ENCODE measurements at regions not wholly inside any gene's neighbourhood (a gene's known extent, or its start where the extent isn't known, plus 50 kb on each side); places are given as distances from the start of the nearest gene placed in this dataset.

DNA sequence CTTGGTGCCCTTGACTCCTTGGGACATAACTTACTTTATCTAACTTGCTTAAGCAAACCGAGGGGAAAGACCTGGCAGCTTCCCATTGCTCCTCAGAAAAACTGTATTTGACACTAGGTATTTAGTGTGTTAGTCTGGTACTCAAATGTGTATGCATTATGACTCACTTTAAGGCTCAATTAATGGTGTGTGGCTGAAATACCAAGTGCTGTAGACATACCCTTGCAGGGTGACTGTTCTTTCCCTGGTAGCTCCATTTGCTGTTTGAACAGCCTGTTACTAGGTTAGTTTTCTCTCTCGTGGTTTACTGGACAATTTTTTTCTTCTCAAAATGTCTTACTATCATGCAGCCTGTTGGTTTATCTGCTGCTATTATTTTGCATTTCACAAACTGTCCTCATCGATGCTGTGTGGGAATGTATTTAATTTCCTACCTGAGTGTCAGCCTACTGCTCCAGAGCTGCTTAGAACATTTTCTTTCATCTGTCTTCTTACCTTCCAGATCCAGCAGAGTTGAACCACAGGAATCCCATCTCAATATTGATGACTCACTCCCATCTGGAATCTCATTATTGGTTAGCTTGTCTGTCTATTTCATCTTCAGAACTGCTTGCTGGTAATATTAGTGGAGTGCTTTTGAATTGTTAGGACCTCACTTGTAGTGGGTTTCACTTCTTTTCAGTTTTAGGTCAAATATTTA is 158.0 kb upstream of the FAT1 start:
- Histone ChIP-seq H3K9me3 (ENCODE audit: control insufficient read depth, insufficient read depth, low read depth, low read length) (no peaks in the 10 kb centered on the region), H3K27ac (ENCODE audit: extremely low read depth, low read depth, low read length) (no peak overlapping the region), H3K4me3 (ENCODE audit: low read depth, low read length) (no peak overlapping the region), H3K4me1 (ENCODE audit: control insufficient read depth, insufficient read depth, low read length) (no peaks in the 10 kb centered on the region), H3K36me3 (ENCODE audit: control insufficient read depth in 2 of 2, insufficient read depth in 1 of 2, low read length in 2 of 2) (no peaks in the 10 kb centered on the region)
- TF ChIP-seq SP2 (tag by site-specific recombination; IDR thresholded peaks at IDR 0.05): no peak
- no peak for TF ChIP-seq ZNF692 (tag by site-specific recombination; IDR thresholded peaks at IDR 0.05)
- no peak for TF ChIP-seq FEZF1 (tag by site-specific recombination; IDR thresholded peaks at IDR 0.05)
- no peak for TF ChIP-seq ZNF600 (tag by site-specific recombination; IDR thresholded peaks at IDR 0.05)
- TF ChIP-seq ZNF140 (tag by site-specific recombination; IDR thresholded peaks at IDR 0.05): no peak
- no peak for TF ChIP-seq RBAK (tag by site-specific recombination; IDR thresholded peaks at IDR 0.05)
- no peak for TF ChIP-seq GLI4 (tag by site-specific recombination; IDR thresholded peaks at IDR 0.05)
- no peak for TF ChIP-seq ZNF530 (tag by site-specific recombination; IDR thresholded peaks at IDR 0.05; ENCODE audit: low read depth)
- TF ChIP-seq ZNF518A (tag by site-specific recombination; conservative IDR thresholded peaks at IDR 0.05; ENCODE audit: low read depth): no peak
- no peak for TF ChIP-seq ELK4 (IDR thresholded peaks at IDR 0.05; ENCODE audit: borderline replicate concordance, low read depth, low read length)
- TF ChIP-seq ZNF175 (tag by site-specific recombination; IDR thresholded peaks at IDR 0.05): no peak
- CTCF ChIA-PET: interaction anchor here (0.6 to 1.2 kb wide), 3 partner anchors 15 to 156 kb away, joined by 3 to 10 read pairs (median 6); no protein-coding TSS in a partner anchor
- POLR2A ChIA-PET: no interaction called here

- Histone ChIP-seq H3K9me3 (ENCODE audit: control insufficient read depth, insufficient read depth, low read depth, low read length) (no peaks in the 10 kb centered on the region), H3K36me3 (ENCODE audit: control insufficient read depth in 2 of 2, insufficient read depth in 1 of 2, low read length in 2 of 2) (no peaks in the 10 kb centered on the region), H3K27ac (ENCODE audit: extremely low read depth, low read depth, low read length) (no peak overlapping the region), H3K4me1 (ENCODE audit: control insufficient read depth, insufficient read depth, low read length) (no peaks in the 10 kb centered on the region), H3K4me3 (ENCODE audit: low read depth, low read length) (no peak overlapping the region)
- TF ChIP-seq ZNF26 (tag by site-specific recombination; IDR thresholded peaks at IDR 0.05): no peak
- CTCF ChIA-PET: interaction anchor here (0.6 to 0.7 kb wide), 2 partner anchors 16 to 32 kb away, joined by 6 to 10 read pairs; no protein-coding TSS in a partner anchor
- POLR2A ChIA-PET: no interaction called here
Observed at GRCh38 chr4:186882293-186882692, 158.6 kb upstream of the FAT1 start.

Data from HEK293 (cell line).